ENCODE measurements at regions not wholly inside any gene's neighbourhood (a gene's known extent, or its start where the extent isn't known, plus 50 kb on each side); places are given as distances from the start of the nearest gene placed in this dataset.

DNA sequence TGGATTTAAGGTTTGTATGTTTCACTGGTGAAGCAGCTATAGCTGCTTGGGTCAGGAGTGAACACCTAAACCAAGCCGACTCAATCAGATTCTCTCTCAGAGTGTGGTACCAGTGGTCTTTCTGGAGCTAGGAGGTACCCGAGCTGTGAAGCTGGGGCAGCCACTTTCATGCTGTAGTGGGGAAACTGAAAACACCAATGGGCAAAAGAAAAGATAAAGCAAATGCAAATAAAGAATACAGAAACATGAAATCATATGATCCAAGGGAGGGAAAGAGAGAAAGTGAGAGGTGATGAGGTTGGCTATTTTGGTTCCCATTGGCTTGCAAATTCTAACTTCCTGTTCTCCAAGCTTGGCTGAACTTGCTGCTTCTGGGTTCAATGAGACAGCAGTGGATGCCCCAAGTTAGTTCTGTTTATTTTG, 212.3 kb upstream of the CFAP20DC start:
- in situ Hi-C loops (cut with MboI; ENCODE audit: low sequenced_read_pairs in 4 of 4) = no loop called here
- Histone ChIP-seq H3K36me3 (no peaks in the 10 kb centered on the region), H3K27ac (no peak overlapping the region), H3K9me3 (no peaks in the 10 kb centered on the region), H3K4me3 (no peak overlapping the region), H3K27me3 (no peaks in the 10 kb centered on the region), H3K4me1 (no peaks in the 10 kb centered on the region)
- intact Hi-C loops (cut with DNase I; ENCODE audit: low total_unique reads) = no loop called here
- no peak for ATAC-seq
- DNase-seq = no peak
- TF ChIP-seq, protein P1, sequence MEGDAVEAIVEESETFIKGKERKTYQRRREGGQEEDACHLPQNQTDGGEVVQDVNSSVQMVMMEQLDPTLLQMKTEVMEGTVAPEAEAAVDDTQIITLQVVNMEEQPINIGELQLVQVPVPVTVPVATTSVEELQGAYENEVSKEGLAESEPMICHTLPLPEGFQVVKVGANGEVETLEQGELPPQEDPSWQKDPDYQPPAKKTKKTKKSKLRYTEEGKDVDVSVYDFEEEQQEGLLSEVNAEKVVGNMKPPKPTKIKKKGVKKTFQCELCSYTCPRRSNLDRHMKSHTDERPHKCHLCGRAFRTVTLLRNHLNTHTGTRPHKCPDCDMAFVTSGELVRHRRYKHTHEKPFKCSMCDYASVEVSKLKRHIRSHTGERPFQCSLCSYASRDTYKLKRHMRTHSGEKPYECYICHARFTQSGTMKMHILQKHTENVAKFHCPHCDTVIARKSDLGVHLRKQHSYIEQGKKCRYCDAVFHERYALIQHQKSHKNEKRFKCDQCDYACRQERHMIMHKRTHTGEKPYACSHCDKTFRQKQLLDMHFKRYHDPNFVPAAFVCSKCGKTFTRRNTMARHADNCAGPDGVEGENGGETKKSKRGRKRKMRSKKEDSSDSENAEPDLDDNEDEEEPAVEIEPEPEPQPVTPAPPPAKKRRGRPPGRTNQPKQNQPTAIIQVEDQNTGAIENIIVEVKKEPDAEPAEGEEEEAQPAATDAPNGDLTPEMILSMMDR (IDR thresholded peaks at IDR 0.05 in 4 of 5, conservative IDR thresholded peaks at IDR 0.05 in 1 of 5) = no peak
- no peak for TF ChIP-seq POLR2A (IDR thresholded peaks at IDR 0.05)

DNA sequence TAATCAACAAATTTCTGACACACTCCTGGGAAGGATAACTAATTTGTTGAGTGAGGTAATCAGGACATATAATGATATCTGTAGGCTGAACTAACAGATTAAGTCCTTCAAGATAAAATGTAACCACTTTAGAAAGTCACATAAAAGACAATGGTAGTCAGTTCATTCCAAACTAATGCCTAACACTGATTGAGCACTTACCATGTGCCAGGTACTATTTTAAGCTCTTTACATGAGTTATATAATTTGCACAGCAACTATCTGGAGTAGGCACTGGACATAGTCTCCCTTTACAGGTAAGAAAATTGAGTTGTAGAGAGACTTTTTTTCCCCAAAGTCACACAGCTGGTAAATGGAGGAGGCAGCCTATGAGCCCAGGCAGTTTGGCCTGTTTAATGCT, 211.2 kb upstream of the CFAP20DC start:
- no peak overlapping the region for H3K4me3 ChIP-seq
- no peaks in the 10 kb centered on the region for H3K36me3 ChIP-seq
- ATAC-seq = no peak
- DNase-seq = no peak
- H3K27ac ChIP-seq = no peak overlapping the region
- H3K4me1 ChIP-seq = no peaks in the 10 kb centered on the region
- intact Hi-C loops (cut with DNase I; ENCODE audit: low total_unique reads) (no loop called here), in situ Hi-C loops (cut with MboI; ENCODE audit: low sequenced_read_pairs in 4 of 4) (no loop called here)
- H3K27me3 ChIP-seq = no peaks in the 10 kb centered on the region
- no peaks in the 10 kb centered on the region for H3K9me3 ChIP-seq
- TF ChIP-seq, protein P1 (IDR thresholded peaks at IDR 0.05 in 4 of 5, conservative IDR thresholded peaks at IDR 0.05 in 1 of 5) = no peak
- no peak for TF ChIP-seq POLR2A (IDR thresholded peaks at IDR 0.05)

DNA sequence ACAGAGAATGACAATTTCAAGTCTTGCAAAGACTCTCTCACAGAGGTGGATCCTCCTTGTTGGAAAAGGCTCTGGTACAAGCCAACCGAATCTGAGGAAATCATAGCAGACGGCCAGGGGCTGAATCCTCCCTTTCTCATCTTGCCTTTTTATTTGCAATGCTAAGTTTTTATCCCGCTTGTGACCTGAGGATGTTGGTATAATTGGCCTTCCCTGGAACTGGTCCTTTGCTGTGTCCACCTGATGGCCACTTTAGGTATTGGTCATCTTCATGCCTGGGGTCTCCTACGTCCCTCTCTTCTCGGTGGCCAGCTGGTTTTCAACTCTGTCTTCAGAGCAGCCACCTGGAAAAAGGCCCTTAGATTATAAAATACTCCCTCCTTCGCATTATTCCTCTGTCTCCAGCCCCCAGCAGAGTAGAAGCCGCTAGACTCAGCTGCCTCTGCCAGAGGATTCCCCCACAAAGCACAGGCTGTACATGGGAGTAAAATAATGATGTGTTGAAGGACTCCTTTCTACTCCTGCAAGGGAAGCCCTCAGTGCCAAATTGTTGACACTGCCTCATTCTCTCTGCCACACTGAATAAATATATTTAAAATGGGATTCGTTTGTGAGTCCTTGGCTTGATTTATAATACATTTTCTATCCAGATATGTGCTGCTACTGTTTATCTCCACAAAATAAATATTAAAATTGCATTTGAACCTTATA, 208.9 kb upstream of the CFAP20DC start:
- in situ Hi-C loops (cut with MboI; ENCODE audit: low sequenced_read_pairs in 4 of 4) (no loop called here), intact Hi-C loops (cut with DNase I; ENCODE audit: low total_unique reads) (no loop called here)
- TF ChIP-seq POLR2A (IDR thresholded peaks at IDR 0.05) = no peak
- TF ChIP-seq, protein P1 (IDR thresholded peaks at IDR 0.05 in 4 of 5, conservative IDR thresholded peaks at IDR 0.05 in 1 of 5) = no peak

DNA sequence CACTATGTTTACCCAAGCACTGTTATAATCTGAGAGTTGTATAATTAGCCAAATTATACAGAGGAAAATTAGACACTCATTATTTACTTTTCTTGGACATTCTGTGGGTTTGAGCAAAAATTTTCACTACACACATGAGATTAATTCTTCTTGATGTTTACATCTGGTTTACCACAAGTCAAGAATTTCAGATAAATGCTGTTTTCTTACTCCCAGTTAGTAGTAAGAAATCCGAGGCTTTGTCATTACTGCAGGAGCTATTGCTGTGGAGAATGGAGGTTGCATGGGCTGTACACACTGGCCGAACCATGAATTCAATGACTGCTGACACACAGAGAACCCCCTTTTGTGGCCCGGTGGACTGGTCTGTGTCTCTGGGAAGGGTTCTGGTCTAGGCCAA, 207.7 kb upstream of the CFAP20DC start:
- Histone ChIP-seq H3K36me3 (no peaks in the 10 kb centered on the region), H3K9me3 (no peaks in the 10 kb centered on the region), H3K27me3 (no peaks in the 10 kb centered on the region), H3K4me1 (no peaks in the 10 kb centered on the region), H3K27ac (no peak overlapping the region), H3K4me3 (no peak overlapping the region)
- ATAC-seq (no peak), DNase-seq (no peak)
- intact Hi-C loops (cut with DNase I; ENCODE audit: low total_unique reads) = no loop called here
- TF ChIP-seq POLR2A (IDR thresholded peaks at IDR 0.05) = no peak
- TF ChIP-seq, protein P1 (IDR thresholded peaks at IDR 0.05 in 4 of 5, conservative IDR thresholded peaks at IDR 0.05 in 1 of 5) = no peak
- in situ Hi-C loops (cut with MboI; ENCODE audit: low sequenced_read_pairs in 4 of 4) = no loop called here

More for the DNA sequence above, 208.9 kb upstream of the CFAP20DC start:
- no peak overlapping the region for H3K4me3 ChIP-seq
- ATAC-seq (no peak), DNase-seq (no peak)
- no peaks in the 10 kb centered on the region for H3K36me3 ChIP-seq
- H3K27me3 ChIP-seq = no peaks in the 10 kb centered on the region
- H3K9me3 ChIP-seq = no peaks in the 10 kb centered on the region
- no peak overlapping the region for H3K27ac ChIP-seq
- H3K4me1 ChIP-seq = no peaks in the 10 kb centered on the region

DNA sequence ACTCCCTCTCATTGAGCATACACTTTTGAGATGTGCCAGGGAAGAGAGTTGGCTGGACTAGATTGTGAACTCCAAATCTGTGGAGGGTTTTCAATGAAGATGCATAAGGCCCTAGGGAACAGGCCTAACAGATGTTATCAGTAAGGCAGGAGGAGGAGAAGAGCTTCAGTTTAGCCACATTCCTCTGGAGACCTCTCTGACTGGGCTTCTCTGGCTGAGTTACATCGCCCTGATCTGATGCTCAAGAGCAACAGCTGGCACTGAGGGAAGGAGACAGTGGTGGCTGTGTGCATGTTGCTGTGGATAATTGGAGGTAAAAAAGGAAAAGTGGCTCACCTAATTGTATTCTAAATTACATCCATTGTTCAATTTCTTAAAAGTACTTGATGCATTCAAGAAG, 206.4 kb upstream of the CFAP20DC start:
- DNase-seq = no peak
- no peak for TF ChIP-seq POLR2A (IDR thresholded peaks at IDR 0.05)
- TF ChIP-seq, protein P1 (IDR thresholded peaks at IDR 0.05 in 4 of 5, conservative IDR thresholded peaks at IDR 0.05 in 1 of 5) = no peak
- in situ Hi-C loops (cut with MboI; ENCODE audit: low sequenced_read_pairs in 4 of 4) = no loop called here

More for the DNA sequence above, 206.4 kb upstream of the CFAP20DC start:
- Histone ChIP-seq H3K9me3 (no peaks in the 10 kb centered on the region), H3K4me1 (no peaks in the 10 kb centered on the region), H3K27me3 (no peaks in the 10 kb centered on the region), H3K4me3 (no peak overlapping the region), H3K36me3 (no peaks in the 10 kb centered on the region), H3K27ac (no peak overlapping the region)
- no peak for ATAC-seq
- intact Hi-C loops (cut with DNase I; ENCODE audit: low total_unique reads) = no loop called here

All from gastrocnemius medialis (tissue), 4 donors.